GM21619 (cell line): ENCODE measurements at regions not wholly inside any gene's neighbourhood (a gene's known extent, or its start where the extent isn't known, plus 50 kb on each side); places are given as distances from the start of the nearest gene placed in this dataset.
"Not testable (repeated sequence)": the region's sequence is repeated elsewhere in the genome, so short reads cannot be mapped to it uniquely, and the experiment has no call there.

Experiments used
- ATAC-seq: cut with Tn5 transposase; IDR thresholded peaks from one replicate; pipeline ENCODE4 v1.9.1; 2021; ENCODE audit not compliant: unreplicated experiment

- ATAC-seq: no peak
These were observed 611.7 kb upstream of the CNTN5 start for GRCh38 chr11:98409069-98409468.

DNA sequence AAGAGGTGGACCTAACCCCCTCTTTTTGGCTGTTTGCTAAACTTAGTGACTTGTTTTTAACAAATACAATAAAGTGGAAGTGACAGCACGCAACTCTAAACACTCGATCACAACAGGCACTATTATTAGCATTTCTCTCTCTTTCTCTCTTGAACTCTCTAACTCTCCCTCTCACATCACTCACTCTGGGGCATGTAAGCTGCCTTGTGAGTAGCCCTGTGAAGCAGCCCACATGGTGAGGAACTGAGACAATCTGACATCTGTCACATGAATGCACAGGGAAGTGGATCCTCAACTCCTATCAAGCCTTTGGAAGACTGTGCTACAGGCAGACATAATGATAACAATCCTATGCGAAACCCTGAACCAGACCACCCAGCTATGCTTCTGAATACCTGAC lies 609.0 kb upstream of the CNTN5 start:
- ATAC-seq: no peak

- ATAC-seq: no peak
These were observed 603.4 kb upstream of the CNTN5 start for GRCh38 chr11:98417256-98417755.

GRCh38 chr11:98423933-98424332 lies 596.8 kb upstream of the CNTN5 start:
- no peak for ATAC-seq

GRCh38 chr11:98424773-98425172 lies 596.0 kb upstream of the CNTN5 start:
- ATAC-seq: not testable (repeated sequence)

DNA sequence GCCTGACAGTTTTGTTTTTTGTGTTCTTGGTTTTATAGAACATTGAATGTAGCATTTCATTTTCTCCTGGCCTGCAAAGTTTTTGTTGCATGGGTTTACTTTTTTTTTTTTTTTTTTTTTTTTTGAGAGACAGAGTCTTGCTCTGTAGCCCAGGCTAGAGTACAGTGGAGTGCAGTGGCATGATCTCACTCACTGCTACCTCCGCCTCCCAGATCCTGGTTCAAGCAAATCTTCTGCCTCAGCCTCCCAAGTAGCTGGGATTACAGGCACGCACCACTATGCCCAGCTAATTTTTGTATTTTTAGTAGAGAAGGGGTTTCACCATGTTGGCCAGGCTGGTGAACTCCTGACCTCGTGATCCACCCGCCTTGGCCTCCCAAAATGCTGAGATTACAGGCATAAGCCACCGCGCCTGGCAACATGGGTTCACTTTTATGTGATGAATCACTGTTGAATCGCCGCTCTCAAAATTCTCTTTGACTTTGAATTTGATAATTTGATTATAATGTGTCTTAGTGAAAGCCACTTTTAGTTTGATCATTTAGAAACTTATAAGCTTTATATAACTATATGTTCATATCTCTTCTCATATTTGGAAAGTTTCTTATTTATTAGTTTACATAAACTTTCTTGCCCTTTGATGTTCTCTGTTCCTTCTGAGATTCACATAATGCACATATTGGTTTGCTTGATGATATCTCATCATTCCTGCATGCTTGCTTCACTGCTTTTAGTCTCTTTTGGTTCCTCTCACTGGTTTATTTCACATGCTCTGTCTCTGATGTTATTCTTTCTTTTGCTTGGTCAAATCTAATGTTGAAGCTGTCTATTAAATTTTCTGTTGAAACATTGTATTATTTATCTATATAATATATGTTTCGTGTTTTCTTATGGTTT lies 589.0 kb upstream of the CNTN5 start:
- ATAC-seq: no peak

DNA sequence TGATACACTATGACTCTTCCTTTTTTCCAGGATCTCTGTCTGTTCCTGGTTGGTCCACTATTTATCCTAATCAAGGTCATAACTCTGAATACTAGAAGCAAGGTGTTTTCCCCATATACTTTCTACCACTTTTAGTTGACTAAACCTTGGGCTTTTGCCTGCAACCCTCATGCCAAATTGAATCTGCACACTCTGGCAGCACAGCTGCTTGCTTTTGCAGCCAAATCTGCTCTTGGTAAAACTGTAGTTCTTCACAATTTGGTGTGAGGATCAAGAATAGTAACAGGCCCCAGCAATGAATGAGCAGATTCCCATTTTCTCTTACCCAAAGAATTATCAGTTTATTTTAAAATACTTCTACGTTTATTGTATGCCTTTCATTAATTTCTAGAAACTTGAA lies 586.5 kb upstream of the CNTN5 start:
- no peak for ATAC-seq

- ATAC-seq: no peak
These were observed 567.4 kb upstream of the CNTN5 start for GRCh38 chr11:98453378-98453777.

- ATAC-seq: no peak
These were observed 565.0 kb upstream of the CNTN5 start for GRCh38 chr11:98455500-98456307.

DNA sequence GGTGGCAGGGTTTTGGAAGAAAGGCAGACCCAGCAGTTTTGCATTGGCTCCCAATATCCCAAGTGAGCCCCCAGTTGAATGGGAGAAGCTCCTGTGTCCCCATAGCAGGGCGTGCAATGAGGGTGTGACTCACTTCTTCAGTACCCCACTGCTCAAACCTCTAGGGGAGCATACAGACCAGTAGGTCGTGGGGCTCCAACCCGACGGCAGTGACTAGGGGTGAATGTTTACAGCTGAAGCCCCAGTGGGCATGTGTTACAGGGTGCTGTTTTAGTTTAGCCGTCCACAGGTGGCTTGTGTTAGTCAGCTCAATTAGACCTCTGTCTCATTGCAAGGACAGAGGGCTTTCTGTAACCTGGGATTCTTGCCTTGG lies 564.5 kb upstream of the CNTN5 start:
- no peak for ATAC-seq

GRCh38 chr11:98495016-98495415 lies 525.7 kb upstream of the CNTN5 start:
- no peak for ATAC-seq

DNA sequence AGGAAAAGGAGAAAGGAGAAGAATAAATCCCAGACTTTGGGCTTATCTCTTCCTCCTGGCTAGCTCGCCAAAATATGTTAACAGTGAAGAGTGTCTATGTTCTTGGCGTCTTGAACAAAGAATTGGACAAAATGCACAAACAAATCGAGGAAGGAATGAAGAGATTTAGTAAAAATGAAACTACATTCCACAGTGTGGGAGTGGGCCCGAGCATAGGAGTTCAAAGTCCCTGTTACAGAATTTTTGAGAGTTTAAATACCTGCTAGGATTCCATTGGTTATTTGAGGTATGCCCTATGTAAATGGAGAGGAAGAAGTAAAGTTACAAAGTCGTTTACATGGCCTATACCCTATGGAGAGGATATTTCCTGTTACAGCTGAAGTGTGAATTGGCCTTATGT lies 525.1 kb upstream of the CNTN5 start:
- no peak for ATAC-seq

DNA sequence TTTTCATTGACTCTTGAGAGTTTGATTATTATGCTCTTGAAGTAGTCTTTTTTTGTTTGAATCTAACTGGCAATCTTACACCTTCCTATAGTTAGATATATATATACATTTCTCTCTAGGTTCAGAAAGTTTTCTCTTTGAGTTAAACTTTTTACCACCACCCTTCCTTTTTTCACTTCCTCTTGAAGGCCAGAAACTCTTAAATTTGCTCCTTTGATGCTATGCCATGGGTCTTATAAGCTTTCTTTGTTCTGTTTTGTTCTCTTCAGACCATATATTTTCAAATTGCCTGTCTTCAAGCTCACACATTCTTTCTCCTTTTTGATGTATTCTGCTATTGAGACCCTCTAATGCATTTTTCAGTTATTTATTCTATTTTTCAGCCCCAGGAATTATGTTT lies 513.5 kb upstream of the CNTN5 start:
- ATAC-seq: no peak

DNA sequence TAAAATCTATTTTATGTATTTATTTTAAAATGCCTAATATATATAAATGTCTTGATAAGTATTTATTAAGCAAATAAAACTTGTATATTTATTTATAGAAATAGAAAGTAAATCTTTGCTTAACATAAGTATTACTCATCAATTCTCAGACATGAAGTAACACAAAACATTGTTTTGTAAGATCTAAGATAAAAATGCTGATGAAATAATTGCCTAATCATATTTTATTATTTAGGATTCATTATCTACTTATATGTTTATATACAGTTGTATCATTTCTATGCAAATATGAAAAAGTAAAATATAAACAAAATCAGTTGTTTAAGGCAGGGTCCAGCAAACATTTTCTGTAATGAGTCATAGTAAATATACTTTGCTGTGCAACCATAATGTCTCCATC lies 507.8 kb upstream of the CNTN5 start:
- ATAC-seq: no peak

DNA sequence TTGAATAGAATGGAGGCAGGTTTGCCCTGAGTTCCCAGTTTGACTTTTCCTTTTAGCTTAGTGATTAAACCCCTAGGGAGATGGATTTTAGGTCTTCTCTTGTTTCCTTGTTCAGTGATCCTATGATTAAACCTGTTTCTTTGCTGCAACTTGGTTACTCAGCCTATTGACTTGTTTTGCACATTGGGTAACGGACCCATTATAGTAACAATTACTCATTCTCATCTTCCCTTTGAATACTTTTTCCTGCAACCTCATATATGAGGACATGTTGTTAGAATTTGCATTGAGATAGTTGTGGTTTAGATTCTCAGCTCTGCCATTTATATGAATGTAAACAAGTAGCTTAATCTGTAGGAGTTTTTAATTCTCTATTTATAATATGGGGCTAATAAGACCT lies 489.2 kb upstream of the CNTN5 start:
- no peak for ATAC-seq

DNA sequence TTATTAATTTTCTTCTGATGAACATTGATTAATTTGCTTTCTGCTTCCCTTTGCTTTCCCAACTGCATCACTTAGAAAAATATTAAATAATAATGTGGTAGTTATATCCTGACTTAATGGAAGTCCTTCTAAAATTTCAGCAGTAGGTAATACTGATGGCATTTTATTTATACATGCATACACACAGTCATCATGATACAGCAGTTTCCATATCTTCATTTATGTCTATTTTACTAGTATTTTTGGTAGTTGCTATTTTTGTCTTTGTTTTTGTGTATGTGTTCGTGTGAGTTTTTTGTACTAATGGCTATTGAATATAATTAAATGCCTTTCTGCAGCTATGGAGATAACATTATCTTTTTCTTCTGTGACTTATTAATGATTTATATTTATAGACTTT lies 484.7 kb upstream of the CNTN5 start:
- no peak for ATAC-seq

DNA sequence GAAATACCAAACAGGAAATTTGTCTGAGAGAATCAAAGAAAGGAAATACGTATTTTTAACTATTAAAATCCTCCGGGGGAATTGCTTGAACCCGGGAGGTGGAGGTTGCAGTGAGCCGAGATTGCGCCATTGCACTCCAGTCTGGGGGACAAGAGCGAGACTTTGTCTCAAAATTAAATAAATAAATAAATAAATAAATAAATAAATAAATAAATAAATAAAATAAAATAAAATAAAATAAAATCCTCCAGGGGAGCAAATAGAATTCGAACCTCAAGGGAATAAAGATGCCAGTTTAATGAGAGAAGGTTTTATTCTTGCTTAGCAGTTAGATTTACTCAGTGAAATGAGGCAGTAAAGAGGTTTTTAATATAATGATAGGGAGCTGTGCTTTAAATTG lies 482.4 kb upstream of the CNTN5 start:
- not testable (repeated sequence) for ATAC-seq

DNA sequence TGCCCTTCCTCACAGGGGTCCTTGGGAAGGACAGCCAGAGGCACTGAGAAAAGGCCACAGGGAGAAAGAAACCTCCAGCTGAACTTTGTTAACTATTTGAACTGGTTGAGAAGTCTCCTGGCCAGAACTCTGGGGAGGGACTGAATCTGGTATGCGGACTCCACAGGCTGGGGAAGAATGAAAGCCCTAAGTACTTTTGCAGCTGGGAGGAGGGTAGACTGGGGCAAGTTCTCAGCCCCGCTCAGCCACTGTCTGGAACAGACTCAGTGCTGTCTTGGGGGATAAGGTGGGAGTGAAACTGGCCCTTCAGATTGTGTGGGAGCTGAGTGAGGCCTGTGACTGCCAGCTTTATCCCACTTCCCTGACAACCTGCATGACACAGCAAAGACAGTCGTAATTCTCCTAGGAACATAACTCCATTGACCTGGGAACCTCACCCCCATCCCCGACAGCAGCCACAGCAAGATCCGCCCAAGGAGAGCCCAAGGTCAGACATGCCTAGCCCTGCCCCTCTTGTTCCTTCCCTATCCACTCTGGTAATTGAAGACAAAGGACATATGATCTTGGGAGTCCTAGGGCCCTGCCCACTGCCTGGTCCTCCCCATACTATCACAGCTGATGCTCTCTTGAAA lies 475.1 kb upstream of the CNTN5 start:
- no peak for ATAC-seq

GRCh38 chr11:98549571-98549970 lies 471.2 kb upstream of the CNTN5 start:
- no peak for ATAC-seq

DNA sequence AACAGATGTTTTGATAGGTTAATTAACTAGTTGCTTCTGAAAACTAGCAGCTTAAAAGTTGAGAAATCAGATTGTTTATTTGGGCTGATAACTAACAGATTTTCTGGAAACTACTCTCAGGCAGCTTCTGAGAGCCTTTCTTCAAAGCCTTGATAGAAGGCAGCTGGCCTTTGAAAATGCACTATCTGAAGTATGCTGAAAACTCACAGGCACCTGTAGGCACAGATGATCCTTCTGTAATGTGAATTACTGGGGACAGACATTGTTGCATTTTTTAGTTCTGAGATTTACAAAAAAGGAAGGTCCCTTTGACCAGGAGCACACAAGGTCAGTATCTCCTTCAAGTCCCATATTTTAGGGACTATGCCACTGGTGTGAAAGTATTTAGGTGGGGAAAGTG lies 460.8 kb upstream of the CNTN5 start:
- ATAC-seq: no peak

- no peak for ATAC-seq
These were observed 459.5 kb upstream of the CNTN5 start for GRCh38 chr11:98561252-98561651.
